ENCODE measurements at regions not wholly inside any gene's neighbourhood (a gene's known extent, or its start where the extent isn't known, plus 50 kb on each side); places are given as distances from the start of the nearest gene placed in this dataset.

GRCh38 chr5:162824360-162824759 is 613.0 kb upstream of the CCNG1 start:
- in situ Hi-C loops (cut with HindIII; ENCODE audit: low sequenced_read_pairs), result no loop called here
- no peak for DNase-seq (ENCODE audit: low read depth)
- H3K4me3 ChIP-seq (ENCODE audit: low read depth, low read length), result no peak overlapping the region
- TF ChIP-seq CTCF (IDR thresholded peaks at IDR 0.05; ENCODE audit: low read depth, low read length, missing control alignments), result no peak

- no peak overlapping the region for H3K4me3 ChIP-seq (ENCODE audit: low read depth, low read length)
- no peak for DNase-seq (ENCODE audit: low read depth)
- no peak for TF ChIP-seq CTCF (IDR thresholded peaks at IDR 0.05; ENCODE audit: low read depth, low read length, missing control alignments)
- in situ Hi-C loops (cut with HindIII; ENCODE audit: low sequenced_read_pairs), result no loop called here
Measured at GRCh38 chr5:162837155-162837554, 600.2 kb upstream of the CCNG1 start.

GRCh38 chr5:162842727-162843126 is 594.7 kb upstream of the CCNG1 start:
- H3K4me3 ChIP-seq (ENCODE audit: low read depth, low read length), result no peak overlapping the region
- no peak for DNase-seq (ENCODE audit: low read depth)
- in situ Hi-C loops (cut with HindIII; ENCODE audit: low sequenced_read_pairs), result no loop called here
- TF ChIP-seq CTCF (IDR thresholded peaks at IDR 0.05; ENCODE audit: low read depth, low read length, missing control alignments), result no peak

- in situ Hi-C loops (cut with HindIII; ENCODE audit: low sequenced_read_pairs), result no loop called here
- no peak overlapping the region for H3K4me3 ChIP-seq (ENCODE audit: low read depth, low read length)
- no peak for TF ChIP-seq CTCF (IDR thresholded peaks at IDR 0.05; ENCODE audit: low read depth, low read length, missing control alignments)
- no peak for DNase-seq (ENCODE audit: low read depth)
Measured at GRCh38 chr5:162852134-162852533, 585.3 kb upstream of the CCNG1 start.

GRCh38 chr5:162858770-162859169 is 578.6 kb upstream of the CCNG1 start:
- in situ Hi-C loops (cut with HindIII; ENCODE audit: low sequenced_read_pairs), result no loop called here
- TF ChIP-seq CTCF (IDR thresholded peaks at IDR 0.05; ENCODE audit: low read depth, low read length, missing control alignments), result no peak

GRCh38 chr5:162870966-162871365 is 566.4 kb upstream of the CCNG1 start:
- H3K4me3 ChIP-seq (ENCODE audit: low read depth, low read length), result no peak overlapping the region
- no peak for TF ChIP-seq CTCF (IDR thresholded peaks at IDR 0.05; ENCODE audit: low read depth, low read length, missing control alignments)
- DNase-seq (ENCODE audit: low read depth), result no peak
- in situ Hi-C loops (cut with HindIII; ENCODE audit: low sequenced_read_pairs), result no loop called here

More at GRCh38 chr5:162858770-162859169, 578.6 kb upstream of the CCNG1 start:
- DNase-seq (ENCODE audit: low read depth), result no peak
- no peak overlapping the region for H3K4me3 ChIP-seq (ENCODE audit: low read depth, low read length)

- no peak for DNase-seq (ENCODE audit: low read depth)
- in situ Hi-C loops (cut with HindIII; ENCODE audit: low sequenced_read_pairs), result no loop called here
- H3K4me3 ChIP-seq (ENCODE audit: low read depth, low read length), result no peak overlapping the region
- no peak for TF ChIP-seq CTCF (IDR thresholded peaks at IDR 0.05; ENCODE audit: low read depth, low read length, missing control alignments)
Measured at GRCh38 chr5:162882629-162883028, 554.8 kb upstream of the CCNG1 start.
